ENCODE measurements at regions not wholly inside any gene's neighbourhood (a gene's known extent, or its start where the extent isn't known, plus 50 kb on each side); places are given as distances from the start of the nearest gene placed in this dataset.
A peak's percentile ranks its signal among the peaks of the same experiment; 100 is the strongest.

DNA sequence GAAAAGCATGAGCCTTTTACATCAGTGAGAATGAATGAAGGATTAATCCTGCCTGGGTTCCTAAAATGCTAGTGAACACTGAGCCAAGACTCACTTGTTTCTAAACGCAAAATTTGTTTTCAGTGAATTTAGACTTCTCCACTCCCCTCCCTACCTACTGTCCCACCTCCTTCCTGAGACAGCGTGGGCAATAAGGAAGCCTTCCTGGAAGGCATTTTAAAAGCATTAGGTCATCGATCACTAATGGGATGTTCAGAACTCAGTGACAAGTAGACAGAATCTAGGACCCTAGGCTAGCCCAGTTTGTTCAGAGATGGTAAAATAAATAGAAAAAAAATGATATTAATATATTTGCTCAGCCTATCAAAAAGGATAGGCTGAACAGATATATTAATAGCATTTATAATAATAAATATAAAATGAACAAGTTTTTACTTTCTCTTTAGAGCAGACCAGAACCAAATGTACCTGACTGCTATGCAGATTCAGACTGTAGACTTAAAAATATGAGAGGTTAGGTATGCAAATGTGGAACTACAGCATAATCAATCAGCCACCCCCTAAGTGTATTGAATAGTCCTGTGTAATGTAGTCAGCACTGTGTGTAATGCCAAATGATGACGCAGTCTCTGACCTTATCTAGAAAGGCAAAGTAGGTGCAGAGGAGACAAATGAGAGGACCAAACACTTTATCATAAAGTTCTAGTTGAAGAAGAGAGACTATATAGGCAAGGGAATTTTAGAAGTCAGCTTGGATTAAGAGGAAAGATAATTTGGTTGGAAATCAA is 331.1 kb downstream of the GPAT3 start:
- in situ Hi-C loops (cut with MboI; ENCODE audit: low sequenced_read_pairs): no loop called here

More for the DNA sequence above, 331.1 kb downstream of the GPAT3 start:
- WGBS, 2 experiments (ENCODE audit: extremely low coverage in 2 of 2, insufficient read length in 1 of 2): no CpG with 5 or more reads among the region's 4 CpGs
- Histone ChIP-seq H4K5ac (ENCODE audit: low read depth, low read length) (no peak overlapping the region), H4K91ac (ENCODE audit: insufficient read depth, low read depth, low read length) (peak overlapping the region; percentile 32), H3K23ac (ENCODE audit: low read depth, low read length) (peak overlapping the region; percentile 61), H3K79me1 (ENCODE audit: low read depth in 1 of 2, low read length in 2 of 2) (no peaks in the 10 kb centered on the region), H3K14ac (replicated peaks; ENCODE audit: low read depth, low read length) (peak overlapping the region; percentile 77; the same call in 1 of the 2 replicates), H3K9me1 (ENCODE audit: insufficient read depth, low read length) (peaks cover 5% of the 10 kb centered on the region), H2AFZ (replicated peaks; ENCODE audit: low read length, poor library complexity) (peak overlapping the region; percentile 74), H3K9ac (ENCODE audit: low read depth, low read length) (no peak overlapping the region), H2BK5ac (ENCODE audit: low read depth, low read length, poor library complexity, severe bottlenecking) (no peak overlapping the region), H3K4me2 (ENCODE audit: low read depth, low read length) (no peak overlapping the region), H3K27me3 (ENCODE audit: control insufficient read depth, insufficient read depth, low read length) (no peaks in the 10 kb centered on the region), H2AK5ac (ENCODE audit: low read depth, low read length) (no peak overlapping the region), H3K9me3 (ENCODE audit: control insufficient read depth, insufficient read depth, low read length) (no peaks in the 10 kb centered on the region), H3K4me3 (ENCODE audit: insufficient read depth, low read depth, low read length) (no peak overlapping the region), H2AK9ac (replicated peaks; ENCODE audit: low read depth, low read length, poor library complexity) (no peak overlapping the region), H4K20me1 (ENCODE audit: insufficient read depth, low read length) (no peaks in the 10 kb centered on the region), H3K27ac (ENCODE audit: insufficient read depth, low read length) (no peak overlapping the region), H2BK15ac (ENCODE audit: low read depth, low read length) (peak overlapping the region; percentile 54), H3K4me1 (ENCODE audit: control insufficient read depth, insufficient read depth, low read length) (0 out of 2 replicates have a peak, but pooled peaks cover 2% of the 10 kb centered on the region), H3K4ac (ENCODE audit: low read depth, low read length) (peak overlapping the region; percentile 69), H4K8ac (ENCODE audit: low read depth in 2 of 2, low read length in 2 of 2) (peak overlapping the region in 1 of 2 experiments; percentile 75; a peak in 2 of 4 replicates), H2BK120ac (ENCODE audit: low read depth, low read length) (peak overlapping the region; percentile 69), H3K36me3 (ENCODE audit: control insufficient read depth, insufficient read depth, low read length) (no peaks in the 10 kb centered on the region), H3K56ac (ENCODE audit: extremely low read depth, insufficient read depth, low read length) (no peak overlapping the region; the same call in 1 of the 2 replicates), H2BK20ac (ENCODE audit: low read depth, low read length) (0 out of 2 replicates have a peak overlapping the region, but pooled peaks have one; percentile 34), H3K18ac (ENCODE audit: low read depth, low read length) (no peak overlapping the region)
- TF ChIP-seq RCOR1 (IDR thresholded peaks at IDR 0.05; ENCODE audit: insufficient replicate concordance, low read length) (no peak), RFX5 (IDR thresholded peaks at IDR 0.05; ENCODE audit: low read depth, low read length) (no peak), MAFK (IDR thresholded peaks at IDR 0.05; ENCODE audit: low read depth, low read length) (no peak), NFE2L2 (IDR thresholded peaks at IDR 0.05; ENCODE audit: low read depth, low read length) (no peak), POLR2A (IDR thresholded peaks at IDR 0.05; ENCODE audit: low read depth, low read length) (no peak), CEBPB (IDR thresholded peaks at IDR 0.05; ENCODE audit: low read depth, low read length) (no peak), MXI1 (IDR thresholded peaks at IDR 0.05; ENCODE audit: borderline replicate concordance, low read depth, low read length) (no peak), SMC3 (IDR thresholded peaks at IDR 0.05; ENCODE audit: low read depth, low read length) (no peak), FOS (IDR thresholded peaks at IDR 0.05; ENCODE audit: low read depth, low read length) (no peak), BHLHE40 (IDR thresholded peaks at IDR 0.05; ENCODE audit: low read depth, low read length) (no peak), MAZ (IDR thresholded peaks at IDR 0.05; ENCODE audit: borderline replicate concordance, low read depth, low read length) (no peak)
- TF ChIP-seq, protein P1, sequence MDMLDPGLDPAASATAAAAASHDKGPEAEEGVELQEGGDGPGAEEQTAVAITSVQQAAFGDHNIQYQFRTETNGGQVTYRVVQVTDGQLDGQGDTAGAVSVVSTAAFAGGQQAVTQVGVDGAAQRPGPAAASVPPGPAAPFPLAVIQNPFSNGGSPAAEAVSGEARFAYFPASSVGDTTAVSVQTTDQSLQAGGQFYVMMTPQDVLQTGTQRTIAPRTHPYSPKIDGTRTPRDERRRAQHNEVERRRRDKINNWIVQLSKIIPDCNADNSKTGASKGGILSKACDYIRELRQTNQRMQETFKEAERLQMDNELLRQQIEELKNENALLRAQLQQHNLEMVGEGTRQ (IDR thresholded peaks at IDR 0.05; ENCODE audit: low read depth, low read length): no peak
- TF ChIP-seq, protein P2, sequence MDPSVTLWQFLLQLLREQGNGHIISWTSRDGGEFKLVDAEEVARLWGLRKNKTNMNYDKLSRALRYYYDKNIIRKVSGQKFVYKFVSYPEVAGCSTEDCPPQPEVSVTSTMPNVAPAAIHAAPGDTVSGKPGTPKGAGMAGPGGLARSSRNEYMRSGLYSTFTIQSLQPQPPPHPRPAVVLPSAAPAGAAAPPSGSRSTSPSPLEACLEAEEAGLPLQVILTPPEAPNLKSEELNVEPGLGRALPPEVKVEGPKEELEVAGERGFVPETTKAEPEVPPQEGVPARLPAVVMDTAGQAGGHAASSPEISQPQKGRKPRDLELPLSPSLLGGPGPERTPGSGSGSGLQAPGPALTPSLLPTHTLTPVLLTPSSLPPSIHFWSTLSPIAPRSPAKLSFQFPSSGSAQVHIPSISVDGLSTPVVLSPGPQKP (IDR thresholded peaks at IDR 0.05; ENCODE audit: borderline replicate concordance, low read depth, low read length): no peak
- TF ChIP-seq, protein P3, sequence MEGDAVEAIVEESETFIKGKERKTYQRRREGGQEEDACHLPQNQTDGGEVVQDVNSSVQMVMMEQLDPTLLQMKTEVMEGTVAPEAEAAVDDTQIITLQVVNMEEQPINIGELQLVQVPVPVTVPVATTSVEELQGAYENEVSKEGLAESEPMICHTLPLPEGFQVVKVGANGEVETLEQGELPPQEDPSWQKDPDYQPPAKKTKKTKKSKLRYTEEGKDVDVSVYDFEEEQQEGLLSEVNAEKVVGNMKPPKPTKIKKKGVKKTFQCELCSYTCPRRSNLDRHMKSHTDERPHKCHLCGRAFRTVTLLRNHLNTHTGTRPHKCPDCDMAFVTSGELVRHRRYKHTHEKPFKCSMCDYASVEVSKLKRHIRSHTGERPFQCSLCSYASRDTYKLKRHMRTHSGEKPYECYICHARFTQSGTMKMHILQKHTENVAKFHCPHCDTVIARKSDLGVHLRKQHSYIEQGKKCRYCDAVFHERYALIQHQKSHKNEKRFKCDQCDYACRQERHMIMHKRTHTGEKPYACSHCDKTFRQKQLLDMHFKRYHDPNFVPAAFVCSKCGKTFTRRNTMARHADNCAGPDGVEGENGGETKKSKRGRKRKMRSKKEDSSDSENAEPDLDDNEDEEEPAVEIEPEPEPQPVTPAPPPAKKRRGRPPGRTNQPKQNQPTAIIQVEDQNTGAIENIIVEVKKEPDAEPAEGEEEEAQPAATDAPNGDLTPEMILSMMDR (conservative IDR thresholded peaks at IDR 0.05; ENCODE audit: low read depth, low read length): no peak
- BruUV-seq (replicated peaks): no TSS peak
- ATAC-seq (ENCODE audit: low read depth) (no peak), DNase-seq (peak; percentile 35)
- intact Hi-C loops (cut with micrococcal nuclease) (no loop called here), dilution Hi-C loops (cut with HindIII; ENCODE audit: low sequenced_read_pairs, unreplicated experiment) (no loop called here)
- CTCF ChIA-PET: no interaction called here
- POLR2A ChIA-PET (ENCODE audit: unreplicated experiment): no interaction called here

Measured in IMR-90 (cell line).